Stimulated activated CD4-positive, alpha-beta T cell treated with anti-CD3 and anti-CD28 coated beads, Interleukin-2, amount 100 ng/mL, for 48 hours (primary cell): ENCODE measurements at regions not wholly inside any gene's neighbourhood (a gene's known extent, or its start where the extent isn't known, plus 50 kb on each side); places are given as distances from the start of the nearest gene placed in this dataset.

Experiments
- DNase-seq, 2 donors: peaks; one replicate each; pipeline ENCODE4 v3.0.0-alpha.2; 2020

DNA sequence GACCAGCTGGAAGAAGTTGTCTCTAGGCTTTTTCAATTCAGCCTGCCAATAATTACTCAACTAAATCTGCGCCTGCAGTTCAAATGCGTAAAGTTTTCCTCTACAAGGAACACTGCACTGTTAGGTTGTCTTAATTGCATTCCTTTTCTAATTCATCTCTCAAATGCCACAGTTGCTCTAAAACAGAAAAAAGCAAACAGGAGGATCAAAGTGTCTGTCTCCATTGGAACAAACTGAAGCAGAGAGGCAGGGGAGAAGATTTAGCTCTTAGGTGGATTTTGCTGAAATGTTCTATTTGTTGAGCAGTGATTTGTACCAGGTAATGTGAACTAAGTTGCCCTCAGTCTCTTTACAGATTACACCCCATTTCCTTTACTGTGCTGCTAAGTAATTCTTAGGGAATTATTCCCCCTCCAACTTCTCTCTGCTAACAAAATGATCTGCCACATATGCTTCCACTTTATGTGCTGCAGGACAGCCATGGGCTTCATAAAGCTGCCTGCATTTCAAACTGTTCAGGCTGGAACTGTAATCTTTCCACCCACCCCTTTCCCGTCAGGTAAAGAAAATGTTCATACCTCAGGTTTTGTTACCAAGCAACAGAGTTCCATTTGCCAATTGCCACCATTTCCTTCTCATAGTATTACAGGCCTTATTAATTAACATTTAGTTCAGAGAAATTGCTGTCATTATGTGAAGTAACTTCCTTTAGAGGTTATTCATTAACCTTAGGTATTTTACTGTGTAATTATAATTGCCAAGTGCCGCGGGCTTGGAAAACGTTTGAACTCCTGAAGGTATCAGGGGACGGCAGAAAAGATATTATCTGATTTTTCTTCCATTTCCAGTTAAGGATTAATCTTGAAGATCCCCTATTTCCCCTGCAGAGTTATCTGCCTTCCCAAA is 149.3 kb downstream of the SPRY1 start:
- DNase-seq, result no peak

DNA sequence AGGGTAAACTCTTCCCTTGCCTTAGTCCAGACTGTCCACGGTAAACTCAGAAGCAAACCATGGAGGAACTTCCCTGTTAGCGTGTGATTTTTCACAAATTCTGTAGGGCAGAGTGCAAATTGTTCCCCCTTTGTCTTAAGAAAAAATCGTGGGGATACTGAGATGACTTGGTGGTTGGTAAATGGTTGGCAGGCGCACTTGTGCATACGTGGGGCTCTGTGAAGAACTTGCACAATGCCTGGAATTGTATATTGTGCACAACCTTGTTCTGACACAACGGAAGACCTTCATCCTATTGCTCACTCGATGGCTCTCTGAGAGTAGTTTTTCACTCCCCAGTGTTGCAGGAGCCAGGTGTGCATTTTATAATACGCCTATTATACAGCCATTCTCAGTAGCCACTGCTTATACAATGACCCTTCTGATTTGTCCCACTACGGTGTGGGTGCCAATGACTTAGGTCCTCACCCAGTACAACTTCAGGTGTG is 150.0 kb downstream of the SPRY1 start:
- no peak for DNase-seq

- no peak for DNase-seq
These were observed 150.9 kb downstream of the SPRY1 start for GRCh38 chr4:123547216-123548165.

- no peak for DNase-seq
These were observed 156.7 kb downstream of the SPRY1 start for GRCh38 chr4:123553279-123553678.

DNA sequence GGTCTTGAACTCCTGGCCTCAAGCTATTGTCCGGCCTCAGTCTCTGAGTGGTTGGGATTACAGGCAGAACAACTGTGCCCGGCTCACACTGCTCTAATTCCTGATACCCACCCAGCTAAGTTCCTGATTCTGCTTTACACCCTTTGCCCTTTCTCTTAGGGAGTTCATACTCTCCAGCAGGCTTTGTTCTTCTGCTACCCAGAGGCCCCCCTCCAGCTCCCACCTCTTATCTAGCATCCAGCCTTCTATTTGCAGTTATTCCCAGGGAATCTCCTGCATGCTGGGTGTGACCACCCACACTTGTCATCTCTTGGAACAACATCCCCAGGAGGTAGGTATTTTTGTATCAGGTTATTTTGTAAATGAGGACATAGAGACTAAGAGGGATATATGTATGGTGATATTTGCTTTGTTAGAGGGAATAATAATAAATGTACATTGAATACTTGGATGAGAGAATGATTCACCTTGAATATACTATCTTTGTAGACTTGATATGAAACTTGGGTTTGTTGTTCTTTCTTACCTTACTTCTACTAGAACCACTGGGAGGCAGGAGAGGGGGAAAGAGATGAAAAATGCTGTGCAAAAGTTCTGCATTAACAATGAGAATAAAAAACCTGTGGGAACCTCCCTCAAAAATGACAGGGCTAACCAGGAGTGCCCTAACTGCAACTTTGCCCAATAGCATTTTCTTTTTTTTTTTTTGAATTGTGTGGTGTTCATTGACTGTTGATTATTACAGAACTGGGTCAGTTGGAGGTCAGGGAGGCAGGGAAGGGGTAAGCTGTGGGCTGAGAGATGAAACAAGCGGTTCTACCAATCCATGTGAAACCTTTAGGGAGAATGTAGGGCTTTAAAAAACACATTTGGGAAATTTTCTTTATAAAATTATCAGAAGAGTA is 157.4 kb downstream of the SPRY1 start:
- DNase-seq, result no peak

DNA sequence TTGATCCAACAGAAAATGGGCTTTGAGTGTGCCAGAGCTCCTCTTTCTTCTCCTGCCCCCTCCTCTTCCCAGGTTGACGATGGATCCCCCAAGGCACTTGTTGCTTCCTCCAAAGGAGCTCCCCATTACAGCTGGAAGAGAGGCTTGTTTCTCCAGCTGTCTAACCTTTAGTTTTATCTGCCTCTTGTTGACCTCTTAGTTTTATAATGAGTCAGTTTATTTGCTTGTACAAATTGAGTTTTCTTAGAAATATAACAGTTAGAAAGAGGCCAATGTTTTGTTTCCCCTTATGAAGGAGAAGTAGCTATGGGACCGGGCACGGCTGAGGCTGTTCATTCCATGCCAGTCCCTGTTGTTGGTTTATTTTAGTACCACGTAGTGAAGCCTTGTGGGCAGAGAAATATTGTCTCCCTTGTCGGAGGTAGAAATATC is 158.2 kb downstream of the SPRY1 start:
- no peak for DNase-seq

- DNase-seq, result no peak
These were observed 158.7 kb downstream of the SPRY1 start for GRCh38 chr4:123555233-123555806.

DNA sequence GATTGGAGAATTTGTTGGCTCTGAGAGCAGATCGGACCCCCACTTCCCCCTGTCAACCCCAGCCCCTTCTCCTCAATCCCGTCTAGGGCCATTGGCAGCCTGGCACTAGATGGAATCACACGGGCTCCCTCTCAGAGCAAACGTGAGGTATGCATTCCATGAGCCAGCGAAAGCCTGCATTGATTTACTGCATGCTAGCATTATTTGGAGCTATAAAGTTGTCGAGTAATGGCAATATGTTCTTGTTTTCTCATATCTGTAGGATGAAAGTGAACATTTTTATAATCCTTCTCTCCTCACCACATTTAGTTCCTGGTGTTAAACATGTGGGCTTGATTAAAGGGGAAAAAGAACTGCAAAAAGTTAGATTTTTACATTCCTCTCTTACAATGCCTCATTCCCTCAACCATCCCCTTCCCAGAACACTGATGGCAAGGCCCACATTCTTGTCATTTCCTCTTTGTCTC is 159.2 kb downstream of the SPRY1 start:
- no peak for DNase-seq

DNA sequence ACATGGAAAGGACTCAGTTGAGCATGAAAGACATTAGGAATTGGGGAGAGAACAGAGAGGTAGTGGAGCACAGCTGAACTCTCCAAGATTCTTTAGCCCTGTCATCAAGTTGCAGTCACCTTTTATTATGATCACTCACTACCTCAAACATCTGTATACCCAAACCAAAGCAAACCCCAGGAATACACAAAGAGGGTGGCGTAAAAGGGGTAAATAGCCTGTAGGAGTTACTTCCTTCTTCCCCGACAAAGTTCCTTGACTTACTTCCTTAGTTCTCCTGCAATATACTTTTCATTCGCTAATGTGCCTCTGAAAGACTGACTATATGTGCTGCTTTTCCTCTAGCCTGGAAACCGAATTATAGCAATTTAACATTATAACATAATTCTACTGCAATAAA is 159.9 kb downstream of the SPRY1 start:
- DNase-seq, result no peak

GRCh38 chr4:123557857-123558536 is 161.4 kb downstream of the SPRY1 start:
- no peak for DNase-seq

- DNase-seq, result no peak
These were observed 162.3 kb downstream of the SPRY1 start for GRCh38 chr4:123558865-123559264.

- DNase-seq, result no peak
These were observed 163.6 kb downstream of the SPRY1 start for GRCh38 chr4:123559955-123560871.

DNA sequence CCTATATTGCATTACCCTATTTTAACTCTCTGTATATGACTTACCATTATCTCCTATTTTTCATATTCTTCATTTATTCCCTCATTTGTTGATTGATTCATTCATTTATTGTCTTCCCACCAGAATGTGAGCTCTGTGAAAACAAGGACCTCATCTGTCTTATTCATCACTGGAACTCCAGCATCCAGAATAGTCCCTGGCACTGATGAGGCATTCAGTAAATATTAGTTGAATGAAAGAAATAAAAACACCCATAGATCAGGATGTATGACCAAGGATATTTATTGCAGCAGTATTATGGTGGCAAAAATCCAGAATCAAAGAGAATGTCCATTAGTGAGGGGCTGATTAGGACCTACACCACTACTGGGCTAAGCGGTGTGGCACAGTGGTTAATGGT is 164.9 kb downstream of the SPRY1 start:
- DNase-seq, result no peak

DNA sequence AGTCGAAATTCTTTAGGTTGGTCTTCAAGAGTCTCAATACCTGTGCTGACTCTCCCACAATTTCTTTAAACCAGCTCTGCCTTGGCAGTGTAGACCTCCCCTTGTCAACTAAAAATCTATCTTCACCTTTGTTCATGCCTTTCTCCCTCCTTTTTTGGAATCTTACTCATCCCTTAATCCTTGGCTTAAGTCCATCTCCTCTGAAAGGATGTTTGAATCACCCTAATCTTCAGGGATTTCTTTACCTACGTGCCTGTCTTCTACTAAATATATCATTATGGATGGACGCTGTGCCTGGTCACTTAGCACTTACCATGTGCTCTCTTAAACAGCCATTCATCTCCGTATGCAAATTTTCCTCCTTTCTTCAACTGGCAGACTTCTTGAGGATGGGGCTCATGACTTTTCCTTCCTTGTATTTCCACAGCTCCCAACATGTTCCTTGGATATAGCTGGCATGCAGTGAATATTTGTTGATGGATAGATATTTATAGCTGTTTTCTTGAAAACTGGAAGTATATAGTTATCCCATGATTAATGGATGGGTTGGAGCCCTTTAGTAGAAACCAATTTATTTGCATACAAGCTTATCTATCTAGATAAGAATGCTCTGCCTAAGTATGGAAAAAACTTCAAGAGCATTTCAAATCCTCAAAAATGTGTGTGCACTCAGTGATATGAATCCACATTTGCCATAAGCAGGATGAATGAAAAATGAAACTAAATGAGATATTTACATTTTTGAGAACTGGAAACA is 166.6 kb downstream of the SPRY1 start:
- DNase-seq, result no peak

- peak; percentile 19 to 25 for DNase-seq
These were observed 168.3 kb downstream of the SPRY1 start for GRCh38 chr4:123564758-123565346.

GRCh38 chr4:123568936-123569335 is 172.3 kb downstream of the SPRY1 start:
- DNase-seq, result no peak

- no peak for DNase-seq
These were observed 172.9 kb downstream of the SPRY1 start for GRCh38 chr4:123569541-123569940.

DNA sequence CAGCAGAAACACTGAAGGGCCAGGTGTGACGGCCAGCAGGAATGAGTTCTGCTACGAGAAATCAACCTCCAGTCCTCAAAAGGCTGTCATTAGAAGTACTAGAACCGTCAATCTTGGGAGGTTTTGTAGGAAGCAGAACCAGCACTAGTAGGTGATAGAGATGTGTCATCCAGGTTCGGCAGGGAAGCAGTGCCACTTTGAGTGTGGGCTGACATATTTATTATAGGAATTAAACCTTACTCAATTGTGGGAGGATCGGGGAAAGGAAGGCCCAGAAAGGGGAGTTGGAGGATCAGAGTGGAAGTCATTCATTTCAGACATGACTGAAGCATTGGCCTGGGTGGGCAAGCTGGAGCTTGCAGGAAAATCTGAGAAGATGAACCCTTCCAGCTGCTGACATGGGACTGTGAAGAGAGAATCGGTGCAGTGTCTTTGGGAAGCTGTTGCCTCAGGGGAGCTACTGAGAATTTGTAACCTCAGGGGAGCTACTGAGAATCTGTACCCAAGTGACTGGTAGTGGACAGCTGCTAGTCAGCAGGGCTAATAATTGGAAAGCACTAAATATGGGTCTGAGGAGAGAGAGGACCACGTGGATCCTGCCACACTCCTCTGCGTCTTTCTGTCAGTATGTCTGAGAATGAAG is 177.4 kb downstream of the SPRY1 start:
- no peak for DNase-seq
